Gastroesophageal sphincter (tissue), 4 donors: ENCODE measurements at regions not wholly inside any gene's neighbourhood (a gene's known extent, or its start where the extent isn't known, plus 50 kb on each side); places are given as distances from the start of the nearest gene placed in this dataset.

Experiments used
- ATAC-seq: fragments of 150-250 bp; one replicate; pipeline ENCODE4 v1.9.1; 2016; ENCODE audit warnings: mild to moderate bottlenecking, moderate library complexity
- H3K27ac ChIP-seq, 4 donors: fragments of 200-600 bp; sonication (generic) in 3 of 4; 1 replicate in 3 of 4; 2 replicates in 1 of 4; pipeline ENCODE4 v1.5.1; 2016 to 2019
- H3K27me3 ChIP-seq: fragments of 200-600 bp; sonication (generic); one replicate; pipeline ENCODE4 v1.5.1; 2019
- H3K36me3 ChIP-seq, 2 donors: fragments of 200-600 bp; sonication (generic); one replicate each; pipeline ENCODE4 v1.5.1; 2019; ENCODE audit warnings: control low read depth in 1 of 2
- H3K4me1 ChIP-seq, 3 donors: fragments of 200-600 bp; sonication (generic); 1 replicate in 2 of 3; 2 replicates in 1 of 3; pipeline ENCODE4 v1.5.1; 2016 to 2019; ENCODE audit warnings: control low read depth in 2 of 3
- H3K4me3 ChIP-seq, 2 donors: fragments of 200-600 bp; sonication (generic); one replicate each; pipeline ENCODE4 v1.5.1; 2019; ENCODE audit warnings: mild to moderate bottlenecking in 1 of 2, moderate library complexity in 1 of 2
- H3K9me3 ChIP-seq, 3 donors: fragments of 200-600 bp; sonication (generic); one replicate each; pipeline ENCODE4 v1.5.1; 2017 to 2019; ENCODE audit warnings: control low read depth in 2 of 3
- CTCF ChIP-seq, 4 experiments: fragments of 200-600 bp in 2 of 4; fragments of 450-650 bp in 2 of 4; sonication (generic) in 1 of 4; IDR thresholded peaks; one replicate each; pipeline ENCODE4 v1.5.1; 2017 to 2019; ENCODE audit warnings: antibody characterized with exemption in 4 of 4, mild to moderate bottlenecking in 2 of 4, moderate library complexity in 2 of 4
- EP300 ChIP-seq: sonication (generic); formaldehyde crosslinking; IDR thresholded peaks from one replicate; pipeline ENCODE4 v1.6.1; 2017; ENCODE audit warnings: antibody characterized with exemption, mild to moderate bottlenecking
- POLR2A ChIP-seq, 2 donors: fragments of 450-650 bp; IDR thresholded peaks; one replicate each; pipeline ENCODE4 v1.6.1; 2017; ENCODE audit warnings: antibody characterized with exemption in 2 of 2, mild to moderate bottlenecking in 2 of 2, moderate library complexity in 1 of 2
- POLR2AphosphoS5 ChIP-seq: sonication (generic); formaldehyde crosslinking; IDR thresholded peaks from one replicate; pipeline ENCODE4 v1.6.1; 2017; ENCODE audit warnings: antibody characterized with exemption
- WGBS, 2 donors: methylation state at CpG; one replicate each; pipeline ENCODE4 v1.1.5; 2018; ENCODE audit warnings: low coverage in 1 of 2; 5-methylcytosine and 5-hydroxymethylcytosine counted together

- TF ChIP-seq POLR2A (IDR thresholded peaks at IDR 0.05) = no peak
- TF ChIP-seq EP300 = no peak
- no peak for TF ChIP-seq CTCF (IDR thresholded peaks at IDR 0.05)
- no peak for TF ChIP-seq POLR2AphosphoS5
- Histone ChIP-seq H3K4me3 (no peak overlapping the region), H3K4me1 (no peaks in the 10 kb centered on the region), H3K9me3 (peaks cover 0 to 2% (median 0%) of the 10 kb centered on the region in 3 donors), H3K36me3 (no peaks in the 10 kb centered on the region), H3K27ac (no peak overlapping the region), H3K27me3 (no peaks in the 10 kb centered on the region)
- ATAC-seq = no peak
- 14 to 100% methylated on average over 1 of the region's 1 CpG for WGBS, 2 donors
Measured at GRCh38 chr15:31597466-31597865, 270.8 kb downstream of the KLF13 start.

DNA sequence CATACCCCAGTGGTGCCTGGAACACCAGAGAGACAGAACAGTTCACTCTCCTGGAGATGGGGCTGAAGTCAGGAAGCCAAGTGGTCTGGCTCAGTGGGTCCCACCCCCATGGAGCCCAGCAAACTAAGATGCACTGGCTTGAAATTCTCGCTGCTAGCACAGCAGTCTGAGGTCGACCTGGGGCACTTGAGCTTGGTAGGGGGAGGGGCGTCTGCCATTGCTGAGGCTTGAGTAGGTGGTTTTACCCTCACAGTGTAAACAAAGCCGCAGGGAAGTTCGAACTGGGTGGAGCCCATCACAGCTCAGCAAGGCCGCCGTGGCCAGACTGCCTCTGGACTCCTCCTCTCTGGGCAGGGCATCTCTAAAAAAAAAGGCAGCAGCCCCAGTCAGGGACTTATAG, 272.0 kb downstream of the KLF13 start:
- peaks cover 0 to 14% (median 0%) of the 10 kb centered on the region in 3 donors for H3K9me3 ChIP-seq
- TF ChIP-seq EP300 (no peak), POLR2A (IDR thresholded peaks at IDR 0.05) (no peak), CTCF (IDR thresholded peaks at IDR 0.05) (no peak), POLR2AphosphoS5 (no peak)
- no peak for ATAC-seq
- H3K4me3 ChIP-seq = no peak overlapping the region
- H3K27ac ChIP-seq = no peak overlapping the region
- no peaks in the 10 kb centered on the region for H3K4me1 ChIP-seq
- no CpG with 5 or more reads among the region's 7 CpGs for WGBS, 2 donors
- H3K36me3 ChIP-seq = no peaks in the 10 kb centered on the region
- no peaks in the 10 kb centered on the region for H3K27me3 ChIP-seq

GRCh38 chr15:31605467-31605931, 278.9 kb downstream of the KLF13 start:
- no peak for TF ChIP-seq POLR2A (IDR thresholded peaks at IDR 0.05)
- TF ChIP-seq CTCF (IDR thresholded peaks at IDR 0.05) = no peak
- TF ChIP-seq EP300 = no peak
- TF ChIP-seq POLR2AphosphoS5 = no peak
- no peaks in the 10 kb centered on the region for H3K36me3 ChIP-seq
- no peak overlapping the region for H3K4me3 ChIP-seq
- ATAC-seq = no peak
- peaks cover 0 to 16% (median 0%) of the 10 kb centered on the region in 3 donors for H3K9me3 ChIP-seq
- H3K27me3 ChIP-seq = no peaks in the 10 kb centered on the region
- H3K4me1 ChIP-seq = peaks cover 0 to 19% (median 0%) of the 10 kb centered on the region in 3 donors
- 41% methylated on average over 6 of the region's 9 CpGs; no CpG with 5 or more reads in 1 of the 2 donors for WGBS, 2 donors
- no peak overlapping the region for H3K27ac ChIP-seq

- no peak for ATAC-seq
- Histone ChIP-seq H3K27ac (no peak overlapping the region), H3K9me3 (peaks cover 0 to 16% (median 0%) of the 10 kb centered on the region in 3 donors), H3K4me1 (peaks cover 0 to 19% (median 0%) of the 10 kb centered on the region in 3 donors), H3K27me3 (no peaks in the 10 kb centered on the region), H3K4me3 (no peak overlapping the region), H3K36me3 (no peaks in the 10 kb centered on the region)
- WGBS, 2 donors = 50 to 76% methylated on average over 5 of the region's 5 CpGs
- no peak for TF ChIP-seq EP300
- no peak for TF ChIP-seq CTCF (IDR thresholded peaks at IDR 0.05)
- no peak for TF ChIP-seq POLR2A (IDR thresholded peaks at IDR 0.05)
Measured at GRCh38 chr15:31606194-31606669, 279.6 kb downstream of the KLF13 start.

DNA sequence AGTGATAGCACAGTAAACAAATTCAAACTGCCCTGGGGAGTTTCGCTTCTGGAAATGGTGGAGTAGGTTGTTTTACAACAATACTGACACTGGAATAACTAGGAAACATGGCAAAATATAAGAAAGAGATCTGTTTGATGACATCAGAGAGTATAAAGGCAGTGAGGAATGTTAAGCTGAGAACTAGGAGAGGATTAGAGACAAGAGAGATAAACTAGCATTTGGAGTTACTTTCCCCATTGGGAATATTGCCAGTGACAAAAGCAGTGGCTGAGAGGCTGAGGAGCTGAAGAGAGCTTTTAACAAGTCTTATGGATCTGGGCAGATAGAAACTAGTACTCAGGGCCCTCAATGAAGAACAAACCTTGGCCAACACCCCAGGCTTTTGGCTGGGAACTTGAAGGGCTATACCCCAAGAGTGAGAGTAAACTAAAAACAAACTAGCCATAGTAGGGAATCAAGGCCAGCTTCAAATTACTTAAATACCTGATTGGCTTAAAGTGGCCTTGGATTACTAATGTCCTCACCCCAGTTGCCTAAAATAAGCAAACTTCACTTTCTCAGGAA, 280.4 kb downstream of the KLF13 start:
- Histone ChIP-seq H3K27ac (no peak overlapping the region), H3K4me3 (no peak overlapping the region), H3K36me3 (no peaks in the 10 kb centered on the region), H3K9me3 (peaks cover 0 to 16% (median 0%) of the 10 kb centered on the region in 3 donors), H3K27me3 (no peaks in the 10 kb centered on the region), H3K4me1 (peaks cover 0 to 19% (median 0%) of the 10 kb centered on the region in 3 donors)
- no peak for ATAC-seq
- WGBS, 2 donors = 83 to 100% methylated on average over 1 of the region's 1 CpG
- TF ChIP-seq POLR2AphosphoS5 (no peak), POLR2A (IDR thresholded peaks at IDR 0.05) (no peak), EP300 (no peak), CTCF (IDR thresholded peaks at IDR 0.05) (no peak)
